GM21360 (cell line): ENCODE measurements at regions not wholly inside any gene's neighbourhood (a gene's known extent, or its start where the extent isn't known, plus 50 kb on each side); places are given as distances from the start of the nearest gene placed in this dataset.
"Not testable (repeated sequence)": the region's sequence is repeated elsewhere in the genome, so short reads cannot be mapped to it uniquely, and the experiment has no call there.

Experiments used
- ATAC-seq: cut with Tn5 transposase; IDR thresholded peaks from one replicate; pipeline ENCODE4 v1.9.1; 2021; ENCODE audit warnings: mild to moderate bottlenecking, moderate library complexity; ENCODE audit not compliant: unreplicated experiment

- ATAC-seq = no peak
Measured at GRCh38 chr1:177891809-177892208, 78.0 kb downstream of the SEC16B start.

- no peak for ATAC-seq
Measured at GRCh38 chr1:177890479-177890878, 79.4 kb downstream of the SEC16B start.

- ATAC-seq = no peak
Measured at GRCh38 chr1:177884479-177885021, 85.3 kb downstream of the SEC16B start.

- no peak for ATAC-seq
Measured at GRCh38 chr1:177883581-177883980, 86.3 kb downstream of the SEC16B start.

GRCh38 chr1:177880339-177880891 lies 89.4 kb downstream of the SEC16B start:
- ATAC-seq = no peak

- ATAC-seq = no peak
Measured at GRCh38 chr1:177877086-177877485, 92.8 kb downstream of the SEC16B start.

- no peak for ATAC-seq
Measured at GRCh38 chr1:177873238-177873637, 96.6 kb downstream of the SEC16B start.

GRCh38 chr1:177872308-177872900 lies 97.5 kb downstream of the SEC16B start:
- no peak for ATAC-seq

GRCh38 chr1:177871613-177872307 lies 98.1 kb downstream of the SEC16B start:
- no peak for ATAC-seq

- ATAC-seq = no peak
Measured at GRCh38 chr1:177869586-177869985, 100.3 kb downstream of the SEC16B start.

GRCh38 chr1:177869011-177869410 lies 100.8 kb downstream of the SEC16B start:
- not testable (repeated sequence) for ATAC-seq

GRCh38 chr1:177865807-177866206 lies 104.1 kb downstream of the SEC16B start:
- ATAC-seq = no peak

- ATAC-seq = no peak
Measured at GRCh38 chr1:177864538-177865305, 105.1 kb downstream of the SEC16B start.

- no peak for ATAC-seq
Measured at GRCh38 chr1:177863796-177864195, 106.1 kb downstream of the SEC16B start.

- ATAC-seq = no peak
Measured at GRCh38 chr1:177862916-177863315, 106.9 kb downstream of the SEC16B start.

- no peak for ATAC-seq
Measured at GRCh38 chr1:177859572-177859971, 110.3 kb downstream of the SEC16B start.

GRCh38 chr1:177858332-177858821 lies 111.5 kb downstream of the SEC16B start:
- ATAC-seq = no peak

- ATAC-seq = no peak
Measured at GRCh38 chr1:177857285-177857684, 112.6 kb downstream of the SEC16B start.

- no peak for ATAC-seq
Measured at GRCh38 chr1:177854951-177855350, 114.9 kb downstream of the SEC16B start.

GRCh38 chr1:177849579-177850290 lies 120.1 kb downstream of the SEC16B start:
- ATAC-seq = no peak

GRCh38 chr1:177849130-177849529 lies 120.7 kb downstream of the SEC16B start:
- ATAC-seq = no peak
